NCI-H2081 (cell line): ENCODE measurements at regions not wholly inside any gene's neighbourhood (a gene's known extent, or its start where the extent isn't known, plus 50 kb on each side); places are given as distances from the start of the nearest gene placed in this dataset.

Experiments used
- DNase-seq, 2 experiments: peaks; one replicate each; lab custom pipeline; 2025; lab: John Stamatoyannopoulos, UW

GRCh38 chr1:37085393-37085792, 51.1 kb upstream of the GRIK3 start:
- no peak for DNase-seq

- no peak for DNase-seq
Observed at GRCh38 chr1:37089750-37090149, 55.4 kb upstream of the GRIK3 start.

DNA sequence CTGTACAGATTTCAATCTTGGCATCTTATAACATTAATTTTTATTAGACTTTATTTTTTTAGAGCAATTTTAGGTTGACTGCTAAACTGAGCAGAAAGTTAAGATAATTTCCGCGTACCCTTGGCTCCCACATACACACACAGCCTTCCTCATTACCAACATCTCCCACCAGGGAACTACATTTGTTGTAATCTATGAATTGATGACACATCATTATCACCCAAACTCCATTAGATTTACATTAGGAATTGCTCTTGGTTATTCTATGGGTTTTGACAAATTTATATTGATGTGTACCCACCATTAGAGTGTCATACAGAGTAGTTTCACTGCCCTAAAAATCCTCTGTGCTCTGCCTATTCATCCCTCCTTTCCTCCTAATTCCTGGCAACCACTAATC, 56.4 kb upstream of the GRIK3 start:
- DNase-seq = no peak

DNA sequence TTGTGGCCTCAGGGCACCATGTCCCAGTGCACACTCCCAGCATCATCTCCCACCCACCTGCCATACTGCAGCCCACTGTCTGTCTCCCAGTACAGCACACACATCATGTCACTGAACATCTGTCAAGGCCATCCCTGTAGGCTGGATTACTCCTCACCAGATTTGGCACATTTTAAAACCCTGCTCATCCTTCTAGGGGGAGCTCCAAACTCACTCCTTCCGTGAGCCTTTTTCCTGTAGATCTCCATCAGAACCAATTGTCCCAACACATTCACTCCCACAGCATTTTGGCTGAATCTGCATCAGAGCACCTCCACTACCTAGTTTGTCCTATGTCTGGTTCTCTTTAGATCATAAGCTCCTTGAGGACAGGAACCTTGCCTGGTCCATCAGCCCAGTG, 58.6 kb upstream of the GRIK3 start:
- no peak for DNase-seq

DNA sequence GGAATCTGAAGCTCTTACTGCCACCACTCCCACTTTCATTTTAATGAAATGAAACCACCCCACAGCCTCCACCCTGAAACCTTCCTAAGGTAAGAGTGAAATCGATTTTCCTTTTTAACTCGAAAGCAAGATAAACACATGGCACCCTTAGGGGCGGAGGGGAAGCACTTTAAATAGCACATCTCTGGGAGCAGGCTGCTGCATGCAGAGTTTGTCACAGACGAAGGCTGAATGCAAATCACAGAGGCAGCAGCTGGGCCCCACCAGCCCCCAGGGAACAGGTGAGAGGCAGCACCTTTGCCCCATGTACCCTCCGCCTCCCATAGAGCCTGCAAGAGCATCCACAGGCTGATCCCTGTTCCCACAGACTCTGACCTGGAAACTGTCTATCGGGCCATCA, 60.0 kb upstream of the GRIK3 start:
- no peak for DNase-seq

DNA sequence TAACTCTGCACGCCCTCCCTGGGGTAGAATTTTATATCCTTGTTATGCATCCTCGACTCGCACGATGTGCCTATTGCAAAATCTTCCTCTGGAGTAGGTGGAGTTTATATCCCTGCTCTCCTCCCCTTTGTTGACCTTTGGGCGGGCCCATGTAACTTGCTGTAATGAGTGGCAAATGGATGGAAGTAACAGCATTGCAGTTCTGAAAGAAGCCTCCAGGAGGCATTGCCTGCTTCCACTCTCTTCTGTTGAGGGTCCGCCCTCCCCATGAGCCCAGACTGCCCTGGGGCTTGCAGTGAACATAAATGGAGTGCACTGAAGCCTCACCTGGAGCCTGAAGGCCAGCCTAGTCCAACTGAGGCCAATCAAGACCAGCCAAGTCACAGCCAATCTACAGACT, 62.2 kb upstream of the GRIK3 start:
- peak; percentile 3 to 26 for DNase-seq

- DNase-seq = no peak
Observed at GRCh38 chr1:37097731-37098130, 63.4 kb upstream of the GRIK3 start.

DNA sequence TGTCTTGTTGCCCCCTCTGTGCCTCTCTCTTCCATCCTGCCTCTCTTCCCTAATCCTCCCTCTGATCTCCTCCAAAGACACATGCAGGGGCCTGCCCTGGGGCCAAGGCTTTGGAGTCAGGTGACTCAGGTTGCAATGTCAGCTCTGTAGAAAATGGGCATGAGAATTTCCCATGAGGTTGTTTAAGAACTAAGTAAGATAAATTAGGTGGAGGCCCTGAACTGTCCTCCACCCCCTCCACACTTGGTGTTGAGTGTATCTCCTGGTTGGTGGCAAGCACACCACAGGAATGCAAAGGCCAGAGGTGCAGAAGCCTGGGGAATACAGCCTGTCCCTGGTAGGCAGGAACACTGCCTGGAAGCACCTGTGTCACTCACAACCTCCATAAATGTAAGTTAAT, 63.9 kb upstream of the GRIK3 start:
- no peak for DNase-seq

DNA sequence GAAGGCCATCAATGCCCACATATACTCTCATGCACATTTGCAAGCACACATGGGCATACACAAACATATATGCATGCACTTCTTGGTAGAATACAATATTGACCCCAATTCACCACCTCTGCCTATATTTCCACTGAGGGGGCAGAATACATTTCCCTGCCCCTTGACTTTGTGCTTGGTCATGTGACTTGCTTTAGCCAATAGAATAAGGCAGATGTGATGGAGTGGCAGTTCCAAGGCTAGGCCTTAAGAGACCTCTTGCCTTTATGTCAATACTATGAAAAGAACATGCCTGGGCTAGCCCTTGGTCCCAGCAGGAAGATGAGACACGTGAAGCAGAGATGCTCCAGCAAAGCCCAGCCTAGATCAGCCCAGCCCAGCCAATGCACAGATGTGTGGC, 66.0 kb upstream of the GRIK3 start:
- no peak for DNase-seq

- DNase-seq = no peak
Observed at GRCh38 chr1:37102656-37103382, 68.5 kb upstream of the GRIK3 start.

DNA sequence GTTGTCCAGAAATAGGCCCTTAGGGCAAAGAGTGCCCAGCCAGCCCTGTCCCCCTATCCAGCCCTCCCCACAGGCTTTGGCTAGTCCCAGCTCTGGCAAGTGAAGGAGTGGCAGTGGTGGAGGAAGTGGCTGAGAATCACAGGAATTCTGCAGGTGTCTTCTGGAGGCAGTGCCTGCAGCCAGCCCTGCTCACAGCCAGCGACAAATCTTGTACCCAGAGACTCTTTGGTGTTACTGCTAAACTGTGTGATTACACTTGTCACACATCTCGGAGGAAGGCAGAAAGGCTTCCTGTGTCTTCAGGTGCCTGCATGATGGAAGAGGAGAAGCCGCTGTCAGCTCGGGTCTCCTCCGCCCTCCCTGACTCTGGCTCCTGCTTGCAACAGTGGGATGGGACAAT, 71.6 kb upstream of the GRIK3 start:
- DNase-seq = no peak

DNA sequence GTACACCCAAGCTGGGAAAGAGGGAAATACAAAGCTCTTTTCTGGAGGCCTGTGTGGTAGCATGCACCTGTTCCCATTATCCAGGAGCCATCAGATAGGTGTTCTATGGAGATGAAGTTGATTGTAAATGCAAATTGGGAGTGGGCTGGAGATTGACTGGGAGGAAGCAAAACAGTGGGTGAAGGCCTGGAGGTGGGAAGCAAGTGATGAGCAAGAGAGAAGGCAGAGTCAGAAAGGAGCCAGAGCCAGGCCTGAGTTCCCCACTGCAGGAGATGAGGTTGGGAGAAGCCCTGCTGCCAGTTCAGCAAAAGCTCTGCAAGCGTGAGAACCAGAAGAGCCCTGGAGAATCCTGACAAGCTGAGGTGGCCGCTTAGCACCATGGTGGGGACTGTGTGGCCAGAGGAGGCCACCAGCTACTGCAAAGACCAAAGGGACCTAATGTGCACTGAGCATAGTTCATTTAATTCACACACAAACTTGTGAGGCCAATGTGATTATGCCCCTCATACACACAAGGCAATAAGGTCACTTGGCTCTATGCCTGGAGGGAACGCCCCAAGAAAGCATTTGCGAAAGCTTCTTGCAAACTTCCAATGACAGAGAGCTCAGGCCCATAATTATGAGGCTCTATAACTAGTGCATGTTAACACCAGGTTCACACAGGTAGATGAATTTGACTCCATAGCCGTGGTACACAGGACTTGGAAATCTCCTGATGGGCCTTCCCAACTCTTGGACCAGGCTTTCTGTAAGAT, 73.0 kb upstream of the GRIK3 start:
- DNase-seq = no peak

DNA sequence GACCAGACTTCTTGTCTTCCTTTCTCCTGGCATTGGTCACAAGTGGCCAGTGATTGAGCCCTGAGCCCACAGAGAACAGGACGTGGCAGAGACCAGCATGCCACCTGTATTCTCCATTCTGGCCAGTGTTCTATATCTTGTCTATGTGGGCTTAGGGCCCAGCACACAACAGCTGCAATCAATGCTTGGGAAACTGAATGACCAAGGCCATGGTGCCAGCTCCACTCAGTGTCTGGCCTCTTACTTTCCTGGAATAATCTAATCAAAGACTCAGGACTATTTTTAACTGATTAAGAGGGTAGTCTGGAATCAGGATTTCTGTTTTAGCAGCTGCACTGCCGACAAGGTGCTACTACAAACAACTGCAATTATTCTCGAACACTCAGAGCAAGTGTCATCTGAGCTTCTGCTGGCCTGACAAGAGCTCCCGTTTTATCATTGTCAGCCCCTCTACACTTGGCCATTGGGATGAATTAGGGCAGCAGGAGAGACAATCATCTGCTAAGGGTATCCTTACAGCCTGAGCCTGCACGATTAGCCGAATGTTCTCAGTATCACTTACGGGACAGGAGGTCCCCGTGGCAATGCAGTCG, 74.4 kb upstream of the GRIK3 start:
- DNase-seq = no peak

GRCh38 chr1:37112430-37112829, 78.1 kb upstream of the GRIK3 start:
- DNase-seq = no peak

GRCh38 chr1:37113285-37113997, 79.1 kb upstream of the GRIK3 start:
- no peak for DNase-seq

DNA sequence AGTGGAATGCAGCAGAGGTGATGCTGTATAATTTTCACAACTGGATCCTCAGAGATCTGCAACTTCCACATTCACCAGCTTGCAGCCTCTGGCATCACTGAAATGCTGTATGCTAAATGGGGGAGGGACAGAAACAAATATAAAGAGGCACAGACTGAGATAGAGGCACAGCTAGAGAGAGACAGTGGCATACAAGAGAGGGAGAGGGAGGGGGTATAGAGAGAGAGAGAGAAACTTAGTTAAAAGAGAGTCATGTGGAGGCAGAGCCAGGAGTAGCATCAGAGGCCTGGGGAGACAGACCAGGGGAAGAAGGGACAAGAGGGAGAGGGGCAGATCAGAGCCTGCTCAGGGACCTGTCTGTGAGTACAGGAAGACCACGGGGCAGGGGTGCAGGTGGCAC, 84.5 kb upstream of the GRIK3 start:
- no peak for DNase-seq

- DNase-seq = no peak
Observed at GRCh38 chr1:37120279-37120678, 86.0 kb upstream of the GRIK3 start.

GRCh38 chr1:37123276-37124115, 89.2 kb upstream of the GRIK3 start:
- DNase-seq = no peak

- no peak for DNase-seq
Observed at GRCh38 chr1:37124501-37124900, 90.2 kb upstream of the GRIK3 start.

- DNase-seq = no peak
Observed at GRCh38 chr1:37125295-37125694, 91.0 kb upstream of the GRIK3 start.

DNA sequence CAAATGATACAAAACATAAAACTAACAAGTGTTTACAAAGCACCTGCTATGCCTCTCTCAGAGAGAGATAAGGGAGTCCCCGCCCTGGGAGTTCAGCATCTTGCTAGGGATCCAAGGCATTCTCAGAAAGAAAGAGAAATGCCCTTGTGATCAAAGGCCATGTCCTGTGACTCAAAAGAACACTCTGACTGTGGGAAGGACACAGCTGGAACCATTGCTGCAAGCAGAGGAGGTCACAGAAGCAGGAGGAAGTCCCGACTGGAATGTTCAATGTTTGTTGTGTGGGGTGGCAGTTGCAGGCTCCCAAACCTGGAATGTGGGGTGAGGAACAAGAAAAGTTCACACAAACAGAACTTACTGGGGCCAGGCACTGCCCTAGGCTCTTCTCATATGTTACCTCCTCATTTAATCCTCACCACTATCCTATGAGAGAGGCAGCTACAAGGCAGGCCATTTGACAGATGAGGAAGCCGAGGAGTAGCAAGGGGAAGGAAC, 93.0 kb upstream of the GRIK3 start:
- DNase-seq = no peak

DNA sequence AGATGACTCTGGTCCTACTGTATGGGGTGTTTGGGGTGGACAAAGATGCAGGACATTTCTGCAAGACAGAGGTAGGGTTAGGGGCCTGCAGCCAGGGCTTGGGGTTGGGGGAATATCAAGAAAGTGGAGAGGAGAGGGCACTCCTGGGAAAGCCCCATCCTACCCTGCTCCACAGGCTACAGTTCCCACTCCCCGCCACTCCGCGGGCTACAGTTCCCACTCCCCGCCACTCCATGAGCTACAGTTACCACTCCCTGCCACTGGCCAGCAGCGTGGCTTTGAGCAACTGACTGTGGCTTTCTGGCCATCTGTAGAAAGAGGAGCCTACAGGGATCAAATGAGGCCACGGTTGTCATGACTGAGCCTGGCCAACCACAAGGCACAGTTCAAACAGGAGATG, 93.8 kb upstream of the GRIK3 start:
- DNase-seq = no peak
